ENCODE measurements at regions not wholly inside any gene's neighbourhood (a gene's known extent, or its start where the extent isn't known, plus 50 kb on each side); places are given as distances from the start of the nearest gene placed in this dataset.

GRCh38 chr4:108313546-108314339 is 145.0 kb upstream of the LEF1 start:
- TF ChIP-seq, protein P1, sequence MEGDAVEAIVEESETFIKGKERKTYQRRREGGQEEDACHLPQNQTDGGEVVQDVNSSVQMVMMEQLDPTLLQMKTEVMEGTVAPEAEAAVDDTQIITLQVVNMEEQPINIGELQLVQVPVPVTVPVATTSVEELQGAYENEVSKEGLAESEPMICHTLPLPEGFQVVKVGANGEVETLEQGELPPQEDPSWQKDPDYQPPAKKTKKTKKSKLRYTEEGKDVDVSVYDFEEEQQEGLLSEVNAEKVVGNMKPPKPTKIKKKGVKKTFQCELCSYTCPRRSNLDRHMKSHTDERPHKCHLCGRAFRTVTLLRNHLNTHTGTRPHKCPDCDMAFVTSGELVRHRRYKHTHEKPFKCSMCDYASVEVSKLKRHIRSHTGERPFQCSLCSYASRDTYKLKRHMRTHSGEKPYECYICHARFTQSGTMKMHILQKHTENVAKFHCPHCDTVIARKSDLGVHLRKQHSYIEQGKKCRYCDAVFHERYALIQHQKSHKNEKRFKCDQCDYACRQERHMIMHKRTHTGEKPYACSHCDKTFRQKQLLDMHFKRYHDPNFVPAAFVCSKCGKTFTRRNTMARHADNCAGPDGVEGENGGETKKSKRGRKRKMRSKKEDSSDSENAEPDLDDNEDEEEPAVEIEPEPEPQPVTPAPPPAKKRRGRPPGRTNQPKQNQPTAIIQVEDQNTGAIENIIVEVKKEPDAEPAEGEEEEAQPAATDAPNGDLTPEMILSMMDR (IDR thresholded peaks at IDR 0.05; ENCODE audit: poor library complexity), result no peak
- TF ChIP-seq EZH2phosphoT487 (IDR thresholded peaks at IDR 0.05; ENCODE audit: low read depth, severe bottlenecking, unreplicated experiment) (no peak), EZH2 (IDR thresholded peaks at IDR 0.05; ENCODE audit: borderline replicate concordance) (no peak)
